ENCODE measurements at regions not wholly inside any gene's neighbourhood (a gene's known extent, or its start where the extent isn't known, plus 50 kb on each side); places are given as distances from the start of the nearest gene placed in this dataset.

- no peaks in the 10 kb centered on the region for H3K9me3 ChIP-seq (ENCODE audit: control insufficient read depth, insufficient read depth, low read depth, low read length)
- peak in 1 of 2 donors; percentile 81 for DNase-seq (ENCODE audit: low read depth in 2 of 2)
Measured at GRCh38 chr14:43147485-43147884, 1359.6 kb downstream of the FSCB start.

GRCh38 chr14:43145361-43145760, 1361.7 kb downstream of the FSCB start:
- H4K20me1 ChIP-seq (ENCODE audit: control insufficient read depth, extremely low read depth, insufficient read depth, low read length): no peaks in the 10 kb centered on the region
- H3K27me3 ChIP-seq (ENCODE audit: control insufficient read depth, insufficient read depth, low read length): no peaks in the 10 kb centered on the region
- TF ChIP-seq CTCF (conservative IDR thresholded peaks at IDR 0.05 in 1 of 2, IDR thresholded peaks at IDR 0.05 in 1 of 2; ENCODE audit: low read depth in 1 of 2, low read length in 2 of 2) (no peak), EZH2 (IDR thresholded peaks at IDR 0.05; ENCODE audit: low read length, missing control alignments) (no peak)
- H3K4me2 ChIP-seq (ENCODE audit: extremely low read depth, insufficient read depth, low read length): no peak overlapping the region
- no peak overlapping the region for H3K27ac ChIP-seq (ENCODE audit: insufficient read depth, low read length)
- no peak overlapping the region for H3K4me3 ChIP-seq (replicated peaks in 1 of 4; ENCODE audit: control extremely low read depth in 1 of 4, insufficient read depth in 1 of 4, low read depth in 3 of 4, low read length in 4 of 4)
- no peaks in the 10 kb centered on the region for H3K36me3 ChIP-seq (ENCODE audit: control insufficient read depth, insufficient read depth, low read length)
- DNase-seq (ENCODE audit: low read depth in 2 of 2): peak in 1 of 2 donors; percentile 71
- H2AFZ ChIP-seq (ENCODE audit: low read length): no peak overlapping the region
- H3K9me3 ChIP-seq (ENCODE audit: control insufficient read depth, insufficient read depth, low read depth, low read length): no peaks in the 10 kb centered on the region
- no peak overlapping the region for H3K9ac ChIP-seq (ENCODE audit: insufficient read depth, low read length)
- no peaks in the 10 kb centered on the region for H3K79me2 ChIP-seq (ENCODE audit: control insufficient read depth, insufficient read depth, low read length)
- no peaks in the 10 kb centered on the region for H3K4me1 ChIP-seq (ENCODE audit: control insufficient read depth, extremely low read depth, insufficient read depth, low read length)

More at GRCh38 chr14:43147485-43147884, 1359.6 kb downstream of the FSCB start:
- no peak overlapping the region for H2AFZ ChIP-seq (ENCODE audit: low read length)
- TF ChIP-seq CTCF (conservative IDR thresholded peaks at IDR 0.05 in 1 of 2, IDR thresholded peaks at IDR 0.05 in 1 of 2; ENCODE audit: low read depth in 1 of 2, low read length in 2 of 2) (no peak), EZH2 (IDR thresholded peaks at IDR 0.05; ENCODE audit: low read length, missing control alignments) (no peak)
- no peaks in the 10 kb centered on the region for H3K27me3 ChIP-seq (ENCODE audit: control insufficient read depth, insufficient read depth, low read length)
- H3K36me3 ChIP-seq (ENCODE audit: control insufficient read depth, insufficient read depth, low read length): no peaks in the 10 kb centered on the region
- H3K4me1 ChIP-seq (ENCODE audit: control insufficient read depth, extremely low read depth, insufficient read depth, low read length): no peaks in the 10 kb centered on the region
- no peaks in the 10 kb centered on the region for H4K20me1 ChIP-seq (ENCODE audit: control insufficient read depth, extremely low read depth, insufficient read depth, low read length)
- no peaks in the 10 kb centered on the region for H3K79me2 ChIP-seq (ENCODE audit: control insufficient read depth, insufficient read depth, low read length)
- H3K27ac ChIP-seq (ENCODE audit: insufficient read depth, low read length): no peak overlapping the region
- no peak overlapping the region for H3K9ac ChIP-seq (ENCODE audit: insufficient read depth, low read length)
- no peak overlapping the region for H3K4me2 ChIP-seq (ENCODE audit: extremely low read depth, insufficient read depth, low read length)
- no peak overlapping the region for H3K4me3 ChIP-seq (replicated peaks in 1 of 4; ENCODE audit: control extremely low read depth in 1 of 4, insufficient read depth in 1 of 4, low read depth in 3 of 4, low read length in 4 of 4)

GRCh38 chr14:43143106-43143505, 1364.0 kb downstream of the FSCB start:
- TF ChIP-seq CTCF (conservative IDR thresholded peaks at IDR 0.05 in 1 of 2, IDR thresholded peaks at IDR 0.05 in 1 of 2; ENCODE audit: low read depth in 1 of 2, low read length in 2 of 2) (no peak), EZH2 (IDR thresholded peaks at IDR 0.05; ENCODE audit: low read length, missing control alignments) (no peak)
- Histone ChIP-seq H3K4me2 (ENCODE audit: extremely low read depth, insufficient read depth, low read length) (no peak overlapping the region), H3K27ac (ENCODE audit: insufficient read depth, low read length) (no peak overlapping the region), H3K36me3 (ENCODE audit: control insufficient read depth, insufficient read depth, low read length) (no peaks in the 10 kb centered on the region), H3K4me1 (ENCODE audit: control insufficient read depth, extremely low read depth, insufficient read depth, low read length) (no peaks in the 10 kb centered on the region), H3K27me3 (ENCODE audit: control insufficient read depth, insufficient read depth, low read length) (no peaks in the 10 kb centered on the region), H3K9ac (ENCODE audit: insufficient read depth, low read length) (no peak overlapping the region), H4K20me1 (ENCODE audit: control insufficient read depth, extremely low read depth, insufficient read depth, low read length) (no peaks in the 10 kb centered on the region), H3K79me2 (ENCODE audit: control insufficient read depth, insufficient read depth, low read length) (no peaks in the 10 kb centered on the region), H3K9me3 (ENCODE audit: control insufficient read depth, insufficient read depth, low read depth, low read length) (no peaks in the 10 kb centered on the region), H2AFZ (ENCODE audit: low read length) (no peak overlapping the region), H3K4me3 (replicated peaks in 1 of 4; ENCODE audit: control extremely low read depth in 1 of 4, insufficient read depth in 1 of 4, low read depth in 3 of 4, low read length in 4 of 4) (no peak overlapping the region)
- DNase-seq (ENCODE audit: low read depth in 2 of 2): no peak
